CD4-positive, alpha-beta T cell (primary cell): ENCODE measurements at regions not wholly inside any gene's neighbourhood (a gene's known extent, or its start where the extent isn't known, plus 50 kb on each side); places are given as distances from the start of the nearest gene placed in this dataset.

ENCODE experiments used
- ATAC-seq: fragments of 200-7000 bp; cut with Tn5 transposase; one replicate; pipeline ENCODE4 v1.10.0; 2022; ENCODE audit warnings: mild to moderate bottlenecking; ENCODE audit not compliant: poor library complexity
- CTCF ChIA-PET: fragments of 350-600 bp; sonication (Branson Sonifier 250); formaldehyde crosslinking; loops from one replicate; lab custom pipeline; 2021; ENCODE audit warnings: antibody characterized with exemption, inconsistent platforms; lab: Charles Lee
- POLR2A ChIA-PET: fragments of 350-600 bp; sonication (Branson Sonifier 250); formaldehyde crosslinking; loops from one replicate; lab custom pipeline; 2021; ENCODE audit warnings: antibody characterized with exemption, inconsistent platforms; lab: Charles Lee
- DNase-seq, 14 experiments: peaks; one replicate each; pipeline ENCODE4 v3.0.0-alpha.2; 2013 to 2020; ENCODE audit warnings: mixed read lengths in 2 of 14
- H3K27ac ChIP-seq, 2 donors: one replicate each; pipeline versions ENCODE4 v1.5.1 to v1.7.0; 2013; ENCODE audit warnings: low read length in 2 of 2, low read depth in 1 of 2, mild to moderate bottlenecking in 1 of 2
- H3K27me3 ChIP-seq, 2 experiments: 1 replicate in 1 of 2; 2 replicates in 1 of 2; pipeline versions ENCODE4 v1.6.1 to v1.7.0; 2013; ENCODE audit warnings: low read length in 2 of 2, control low read depth in 1 of 2, mild to moderate bottlenecking in 1 of 2, moderate library complexity in 1 of 2; ENCODE audit not compliant: insufficient read depth in 2 of 2, control insufficient read depth in 1 of 2
- H3K36me3 ChIP-seq: one replicate; pipeline ENCODE4 v1.6.1; 2013; ENCODE audit warnings: low read length, control low read depth; ENCODE audit not compliant: insufficient read depth
- H3K4me1 ChIP-seq: one replicate; pipeline ENCODE4 v1.6.1; 2013; ENCODE audit warnings: low read length, control low read depth; ENCODE audit not compliant: insufficient read depth
- H3K4me3 ChIP-seq: one replicate; pipeline ENCODE4 v1.5.1; 2013; ENCODE audit warnings: mild to moderate bottlenecking, low read length, moderate library complexity
- H3K9me3 ChIP-seq, 2 experiments: 1 replicate in 1 of 2; 2 replicates in 1 of 2; pipeline versions ENCODE4 v1.6.1 to v1.7.0; 2013; ENCODE audit warnings: low read length in 2 of 2, mild to moderate bottlenecking in 2 of 2, control low read depth in 1 of 2, moderate library complexity in 1 of 2; ENCODE audit not compliant: control insufficient read depth in 1 of 2, insufficient read depth in 1 of 2
- H3K27ac Mint-ChIP-seq: one replicate; pipeline ENCODE4 v1.8.0; 2020; ENCODE audit warnings: mixed read lengths
- H3K27me3 Mint-ChIP-seq: one replicate; pipeline ENCODE4 v1.8.0; 2021; ENCODE audit warnings: mixed read lengths
- H3K36me3 Mint-ChIP-seq: one replicate; pipeline ENCODE4 v1.8.0; 2021; ENCODE audit warnings: low read depth, mixed read lengths
- H3K4me1 Mint-ChIP-seq: one replicate; pipeline ENCODE4 v1.8.0; 2021; ENCODE audit warnings: low read depth, mixed read lengths
- H3K4me3 Mint-ChIP-seq: one replicate; pipeline ENCODE4 v1.8.0; 2020; ENCODE audit warnings: mild to moderate bottlenecking, mixed read lengths
- H3K9me3 Mint-ChIP-seq: one replicate; pipeline ENCODE4 v1.8.0; 2020; ENCODE audit warnings: mixed read lengths
- intact Hi-C, 2 experiments: fragments of 100-400 bp; cut with DNase I in 1 of 2; cut with micrococcal nuclease in 1 of 2; formaldehyde crosslinking; loops; one replicate each; pipeline versions ENCODE4 v1.15.1 to v1.9.0; 2023 to 2025; cut with DNase I, micrococcal nuclease
- TF ChIP-seq, protein P1 (sequence below): fragments of 200-600 bp; IDR thresholded peaks from one replicate; pipeline ENCODE4 v1.8.0; 2022; ENCODE audit warnings: antibody characterized with exemption, mild to moderate bottlenecking

GRCh38 chr3:77976079-77976478, 936.2 kb downstream of the ROBO2 start:
- no peaks in the 10 kb centered on the region for H3K9me3 ChIP-seq
- CTCF ChIA-PET = no interaction called here

DNA sequence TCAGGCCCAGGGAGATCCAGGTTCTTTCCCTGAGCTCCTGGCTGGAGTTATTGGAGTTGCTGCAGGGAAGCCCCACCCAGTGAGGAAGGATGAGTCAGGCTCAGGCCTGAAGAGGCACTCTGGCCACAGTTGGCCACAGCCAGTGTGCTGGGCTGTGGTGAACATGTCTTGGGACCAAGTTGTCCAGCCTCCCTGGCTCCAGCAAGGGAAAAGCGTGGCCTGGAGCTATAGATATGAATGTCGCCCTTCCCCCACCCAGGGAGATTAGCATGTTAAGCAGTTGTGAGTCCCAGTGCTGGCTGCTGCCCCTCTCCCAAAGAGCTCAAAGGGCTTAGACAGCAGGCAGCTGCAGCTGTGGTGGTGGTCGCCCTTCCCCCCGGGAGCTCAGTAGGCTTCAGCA, 963.2 kb downstream of the ROBO2 start:
- Mint-ChIP-seq H3K4me1 (no peaks in the 10 kb centered on the region), H3K27me3 (no peaks in the 10 kb centered on the region), H3K4me3 (no peak overlapping the region), H3K27ac (no peak overlapping the region), H3K36me3 (no peaks in the 10 kb centered on the region), H3K9me3 (peaks cover 12% of the 10 kb centered on the region)
- Histone ChIP-seq H3K4me1 (no peaks in the 10 kb centered on the region), H3K27me3 (no peaks in the 10 kb centered on the region), H3K27ac (no peak overlapping the region), H3K36me3 (no peaks in the 10 kb centered on the region), H3K9me3 (peaks cover 0 to 13% of the 10 kb centered on the region in 2 experiments), H3K4me3 (no peak overlapping the region)
- CTCF ChIA-PET = no interaction called here
- TF ChIP-seq, protein P1, sequence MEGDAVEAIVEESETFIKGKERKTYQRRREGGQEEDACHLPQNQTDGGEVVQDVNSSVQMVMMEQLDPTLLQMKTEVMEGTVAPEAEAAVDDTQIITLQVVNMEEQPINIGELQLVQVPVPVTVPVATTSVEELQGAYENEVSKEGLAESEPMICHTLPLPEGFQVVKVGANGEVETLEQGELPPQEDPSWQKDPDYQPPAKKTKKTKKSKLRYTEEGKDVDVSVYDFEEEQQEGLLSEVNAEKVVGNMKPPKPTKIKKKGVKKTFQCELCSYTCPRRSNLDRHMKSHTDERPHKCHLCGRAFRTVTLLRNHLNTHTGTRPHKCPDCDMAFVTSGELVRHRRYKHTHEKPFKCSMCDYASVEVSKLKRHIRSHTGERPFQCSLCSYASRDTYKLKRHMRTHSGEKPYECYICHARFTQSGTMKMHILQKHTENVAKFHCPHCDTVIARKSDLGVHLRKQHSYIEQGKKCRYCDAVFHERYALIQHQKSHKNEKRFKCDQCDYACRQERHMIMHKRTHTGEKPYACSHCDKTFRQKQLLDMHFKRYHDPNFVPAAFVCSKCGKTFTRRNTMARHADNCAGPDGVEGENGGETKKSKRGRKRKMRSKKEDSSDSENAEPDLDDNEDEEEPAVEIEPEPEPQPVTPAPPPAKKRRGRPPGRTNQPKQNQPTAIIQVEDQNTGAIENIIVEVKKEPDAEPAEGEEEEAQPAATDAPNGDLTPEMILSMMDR = no peak
- intact Hi-C loops = no loop called here
- DNase-seq (no peak), ATAC-seq (no peak)
- POLR2A ChIA-PET = no interaction called here

More at GRCh38 chr3:77976079-77976478, 936.2 kb downstream of the ROBO2 start:
- H3K27ac Mint-ChIP-seq = no peak overlapping the region
- H3K27me3 ChIP-seq = no peaks in the 10 kb centered on the region
- no peaks in the 10 kb centered on the region for H3K4me1 Mint-ChIP-seq
- POLR2A ChIA-PET = no interaction called here
- H3K4me3 Mint-ChIP-seq = no peak overlapping the region
- no peak overlapping the region for H3K4me3 ChIP-seq
- no peaks in the 10 kb centered on the region for H3K36me3 Mint-ChIP-seq
- no peak overlapping the region for H3K27ac ChIP-seq
- no peak for DNase-seq
- no peaks in the 10 kb centered on the region for H3K27me3 Mint-ChIP-seq
- intact Hi-C loops = no loop called here
- no peak for ATAC-seq
- no peaks in the 10 kb centered on the region for H3K4me1 ChIP-seq
- H3K9me3 Mint-ChIP-seq = peaks cover 17% of the 10 kb centered on the region
- TF ChIP-seq, protein P1 = no peak
- no peaks in the 10 kb centered on the region for H3K36me3 ChIP-seq

GRCh38 chr3:78004571-78004970, 964.7 kb downstream of the ROBO2 start:
- DNase-seq = no peak
- H3K27ac Mint-ChIP-seq = no peak overlapping the region
- Histone ChIP-seq H3K27me3 (no peaks in the 10 kb centered on the region), H3K36me3 (no peaks in the 10 kb centered on the region), H3K9me3 (peaks cover 0 to 13% of the 10 kb centered on the region in 2 experiments), H3K4me3 (no peak overlapping the region), H3K27ac (no peak overlapping the region), H3K4me1 (no peaks in the 10 kb centered on the region)
- CTCF ChIA-PET = no interaction called here
- H3K27me3 Mint-ChIP-seq = no peaks in the 10 kb centered on the region
- H3K9me3 Mint-ChIP-seq = peaks cover 16% of the 10 kb centered on the region
- intact Hi-C loops = no loop called here
- H3K36me3 Mint-ChIP-seq = no peaks in the 10 kb centered on the region
- ATAC-seq = no peak
- H3K4me3 Mint-ChIP-seq = no peak overlapping the region
- no peaks in the 10 kb centered on the region for H3K4me1 Mint-ChIP-seq
- TF ChIP-seq, protein P1 = no peak
- POLR2A ChIA-PET = no interaction called here
